KBM-7 (cell line): ENCODE measurements at regions not wholly inside any gene's neighbourhood (a gene's known extent, or its start where the extent isn't known, plus 50 kb on each side); places are given as distances from the start of the nearest gene placed in this dataset.
"Not testable (repeated sequence)": the region's sequence is repeated elsewhere in the genome, so short reads cannot be mapped to it uniquely, and the experiment has no call there.

Source experiments
- DNase-seq: peaks from one replicate; pipeline ENCODE4 v3.0.0-alpha.2; 2015
- in situ Hi-C: fragments of 300-500 bp; cut with MboI; formaldehyde crosslinking; loops from 2 replicates; pipeline ENCODE4 v1.14.3; 2020; ENCODE audit warnings: low sequenced_read_pairs, low pct_unique_long_range_greater_than_20kb, mixed read lengths

GRCh38 chr10:28733245-28733644 lies 55.9 kb downstream of the BAMBI start:
- no peak for DNase-seq
- in situ Hi-C loops = no loop called here

- in situ Hi-C loops = no loop called here
- no peak for DNase-seq
Observed at GRCh38 chr10:28733647-28734046, 56.3 kb downstream of the BAMBI start.

- no peak for DNase-seq
Observed at GRCh38 chr10:28734938-28735759, 57.8 kb downstream of the BAMBI start.

GRCh38 chr10:28737096-28737495 lies 59.8 kb downstream of the BAMBI start:
- no peak for DNase-seq
- in situ Hi-C loops = no loop called here

More at GRCh38 chr10:28734938-28735759, 57.8 kb downstream of the BAMBI start:
- in situ Hi-C loops = no loop called here

- peak; percentile 13 for DNase-seq
- in situ Hi-C loops = no loop called here
Observed at GRCh38 chr10:28738200-28738599, 60.9 kb downstream of the BAMBI start.

- in situ Hi-C loops = no loop called here
- DNase-seq = no peak
Observed at GRCh38 chr10:28743576-28743975, 66.3 kb downstream of the BAMBI start.

GRCh38 chr10:28744069-28744768 lies 66.9 kb downstream of the BAMBI start:
- peak; percentile 11 for DNase-seq
- in situ Hi-C loops = no loop called here

- in situ Hi-C loops = no loop called here
- DNase-seq = no peak
Observed at GRCh38 chr10:28754930-28755718, 77.8 kb downstream of the BAMBI start.

- in situ Hi-C loops = no loop called here
- DNase-seq = no peak
Observed at GRCh38 chr10:28761084-28761846, 83.9 kb downstream of the BAMBI start.

GRCh38 chr10:28763471-28764170 lies 86.3 kb downstream of the BAMBI start:
- no peak for DNase-seq
- in situ Hi-C loops = no loop called here

GRCh38 chr10:28765641-28766040 lies 88.3 kb downstream of the BAMBI start:
- in situ Hi-C loops = no loop called here
- DNase-seq = no peak

- in situ Hi-C loops = no loop called here
- DNase-seq = no peak
Observed at GRCh38 chr10:28768227-28768626, 90.9 kb downstream of the BAMBI start.

- in situ Hi-C loops = no loop called here
Observed at GRCh38 chr10:28769091-28769604, 91.8 kb downstream of the BAMBI start.

GRCh38 chr10:28771580-28772090 lies 94.3 kb downstream of the BAMBI start:
- DNase-seq, in situ Hi-C loops: not testable (repeated sequence)

More at GRCh38 chr10:28769091-28769604, 91.8 kb downstream of the BAMBI start:
- DNase-seq = no peak

GRCh38 chr10:28774051-28774995 lies 97.0 kb downstream of the BAMBI start:
- DNase-seq = no peak
- in situ Hi-C loops = no loop called here

- DNase-seq = no peak
- in situ Hi-C loops = no loop called here
Observed at GRCh38 chr10:28775773-28776172, 98.5 kb downstream of the BAMBI start.

GRCh38 chr10:28776519-28776918 lies 99.2 kb downstream of the BAMBI start:
- in situ Hi-C loops = no loop called here
- DNase-seq = no peak
